ENCODE measurements at regions not wholly inside any gene's neighbourhood (a gene's known extent, or its start where the extent isn't known, plus 50 kb on each side); places are given as distances from the start of the nearest gene placed in this dataset.

- Mint-ChIP-seq H3K27ac (ENCODE audit: unreplicated experiment) (no peak overlapping the region), H3K4me3 (ENCODE audit: unreplicated experiment) (no peak overlapping the region), H3K27me3 (ENCODE audit: unreplicated experiment) (no peaks in the 10 kb centered on the region), H3K36me3 (ENCODE audit: unreplicated experiment) (no peaks in the 10 kb centered on the region), H3K9me3 (ENCODE audit: unreplicated experiment) (peaks cover 23% of the 10 kb centered on the region), H3K4me1 (ENCODE audit: unreplicated experiment) (no peaks in the 10 kb centered on the region)
- TF ChIP-seq CTCF (IDR thresholded peaks at IDR 0.05), result no peak
- no peak for DNase-seq (ENCODE audit: extremely low spot score, unreplicated experiment)
Observed at GRCh38 chr14:27148143-27148542, 550.3 kb upstream of the NOVA1 start.

- Mint-ChIP-seq H3K4me1 (ENCODE audit: unreplicated experiment) (no peaks in the 10 kb centered on the region), H3K27me3 (ENCODE audit: unreplicated experiment) (no peaks in the 10 kb centered on the region), H3K4me3 (ENCODE audit: unreplicated experiment) (no peak overlapping the region), H3K36me3 (ENCODE audit: unreplicated experiment) (no peaks in the 10 kb centered on the region), H3K27ac (ENCODE audit: unreplicated experiment) (no peak overlapping the region), H3K9me3 (ENCODE audit: unreplicated experiment) (peaks cover 13% of the 10 kb centered on the region)
- no peak for DNase-seq (ENCODE audit: extremely low spot score, unreplicated experiment)
- no peak for TF ChIP-seq CTCF (IDR thresholded peaks at IDR 0.05)
Observed at GRCh38 chr14:27164139-27164538, 566.3 kb upstream of the NOVA1 start.

GRCh38 chr14:27175489-27175888 lies 577.7 kb upstream of the NOVA1 start:
- Mint-ChIP-seq H3K27ac (ENCODE audit: unreplicated experiment) (no peak overlapping the region), H3K27me3 (ENCODE audit: unreplicated experiment) (no peaks in the 10 kb centered on the region), H3K36me3 (ENCODE audit: unreplicated experiment) (no peaks in the 10 kb centered on the region), H3K4me3 (ENCODE audit: unreplicated experiment) (no peak overlapping the region), H3K9me3 (ENCODE audit: unreplicated experiment) (peaks cover 14% of the 10 kb centered on the region), H3K4me1 (ENCODE audit: unreplicated experiment) (no peaks in the 10 kb centered on the region)
- no peak for DNase-seq (ENCODE audit: extremely low spot score, unreplicated experiment)
- TF ChIP-seq CTCF (IDR thresholded peaks at IDR 0.05), result no peak

- no peak overlapping the region for H3K27ac Mint-ChIP-seq (ENCODE audit: unreplicated experiment)
- no peaks in the 10 kb centered on the region for H3K36me3 Mint-ChIP-seq (ENCODE audit: unreplicated experiment)
- no peak overlapping the region for H3K4me3 Mint-ChIP-seq (ENCODE audit: unreplicated experiment)
- no peak for DNase-seq (ENCODE audit: extremely low spot score, unreplicated experiment)
- H3K27me3 Mint-ChIP-seq (ENCODE audit: unreplicated experiment), result no peaks in the 10 kb centered on the region
- peaks cover 3% of the 10 kb centered on the region for H3K9me3 Mint-ChIP-seq (ENCODE audit: unreplicated experiment)
- H3K4me1 Mint-ChIP-seq (ENCODE audit: unreplicated experiment), result no peaks in the 10 kb centered on the region
- no peak for TF ChIP-seq CTCF (IDR thresholded peaks at IDR 0.05)
Observed at GRCh38 chr14:27181333-27181732, 583.5 kb upstream of the NOVA1 start.

GRCh38 chr14:27184427-27184826 lies 586.6 kb upstream of the NOVA1 start:
- H3K9me3 Mint-ChIP-seq (ENCODE audit: unreplicated experiment), result peaks cover 3% of the 10 kb centered on the region
- no peaks in the 10 kb centered on the region for H3K27me3 Mint-ChIP-seq (ENCODE audit: unreplicated experiment)
- no peak for DNase-seq (ENCODE audit: extremely low spot score, unreplicated experiment)
- H3K27ac Mint-ChIP-seq (ENCODE audit: unreplicated experiment), result no peak overlapping the region
- H3K4me1 Mint-ChIP-seq (ENCODE audit: unreplicated experiment), result no peaks in the 10 kb centered on the region
- H3K36me3 Mint-ChIP-seq (ENCODE audit: unreplicated experiment), result no peaks in the 10 kb centered on the region
- H3K4me3 Mint-ChIP-seq (ENCODE audit: unreplicated experiment), result no peak overlapping the region
- TF ChIP-seq CTCF (IDR thresholded peaks at IDR 0.05), result no peak

Measured in osteocyte (in vitro differentiated cells).